GM19372 (cell line): ENCODE measurements at regions not wholly inside any gene's neighbourhood (a gene's known extent, or its start where the extent isn't known, plus 50 kb on each side); places are given as distances from the start of the nearest gene placed in this dataset.

Experiments used
- ATAC-seq: cut with Tn5 transposase; IDR thresholded peaks from one replicate; pipeline ENCODE4 v1.9.1; 2021; ENCODE audit warnings: mild to moderate bottlenecking, low read depth, moderate library complexity; ENCODE audit not compliant: unreplicated experiment

DNA sequence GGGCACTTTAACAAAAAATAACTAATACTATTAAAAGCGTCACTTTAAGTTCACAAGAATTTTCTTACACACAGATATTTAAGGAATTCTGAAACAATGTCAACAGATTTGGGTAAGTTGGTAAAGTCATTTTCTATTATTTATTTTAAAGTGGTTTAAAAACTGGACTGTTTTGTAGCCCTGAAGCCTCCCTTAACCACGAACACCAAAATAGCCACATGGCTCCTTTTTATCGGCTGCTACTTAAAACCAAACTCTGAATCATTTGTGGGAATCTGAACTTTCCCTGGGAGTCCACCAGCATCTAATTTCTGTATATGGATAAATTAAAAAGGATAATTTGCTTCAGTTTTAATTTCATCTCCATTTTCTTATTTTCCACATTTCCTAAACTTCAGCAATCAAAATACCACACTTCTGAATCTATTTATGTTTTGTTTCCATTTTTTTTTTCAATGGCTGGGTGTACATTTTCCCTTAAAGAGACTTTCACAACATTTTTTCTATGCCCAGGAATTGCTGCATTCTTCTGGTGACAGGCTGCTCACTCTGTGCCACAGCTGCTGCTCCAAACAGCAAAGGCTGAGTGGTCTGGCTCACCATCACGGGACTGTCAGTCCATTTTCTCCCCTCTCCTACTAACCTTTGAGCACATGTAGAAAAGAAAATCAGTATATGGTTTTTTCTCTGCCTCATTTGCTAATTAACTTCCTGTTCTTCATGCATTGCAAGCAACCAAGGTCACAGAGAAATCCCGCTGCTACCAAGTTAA is 255.5 kb upstream of the KCNJ16 start:
- ATAC-seq: no peak

DNA sequence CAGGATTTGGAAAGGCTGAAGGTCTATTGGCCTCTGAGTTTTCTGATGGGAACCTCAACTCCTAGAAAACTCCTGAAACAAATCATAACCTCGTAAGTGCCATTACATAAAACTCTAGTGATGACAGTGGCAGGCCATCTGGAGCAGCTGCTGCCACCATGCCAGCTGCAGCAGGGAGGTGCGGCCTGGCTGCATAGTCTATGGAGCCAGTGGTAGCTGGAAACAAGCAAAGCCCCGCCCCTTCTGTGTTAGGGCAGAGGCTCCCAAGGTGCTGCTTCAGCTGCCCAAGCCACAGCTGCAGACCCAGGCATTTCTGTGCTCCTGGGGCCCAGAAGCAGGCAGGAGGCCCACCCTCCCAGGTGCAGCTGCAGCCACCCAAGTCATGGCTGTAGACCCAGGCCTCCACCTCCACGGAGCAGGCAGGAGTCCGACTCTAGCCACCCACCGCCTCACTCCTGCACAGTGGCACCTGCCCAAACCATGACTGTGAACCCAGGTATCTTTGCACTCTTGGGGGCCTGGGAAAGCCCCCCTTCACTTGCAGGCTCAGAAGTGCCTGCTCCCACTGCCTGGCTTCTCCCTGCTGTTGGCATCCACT is 254.1 kb upstream of the KCNJ16 start:
- no peak for ATAC-seq

DNA sequence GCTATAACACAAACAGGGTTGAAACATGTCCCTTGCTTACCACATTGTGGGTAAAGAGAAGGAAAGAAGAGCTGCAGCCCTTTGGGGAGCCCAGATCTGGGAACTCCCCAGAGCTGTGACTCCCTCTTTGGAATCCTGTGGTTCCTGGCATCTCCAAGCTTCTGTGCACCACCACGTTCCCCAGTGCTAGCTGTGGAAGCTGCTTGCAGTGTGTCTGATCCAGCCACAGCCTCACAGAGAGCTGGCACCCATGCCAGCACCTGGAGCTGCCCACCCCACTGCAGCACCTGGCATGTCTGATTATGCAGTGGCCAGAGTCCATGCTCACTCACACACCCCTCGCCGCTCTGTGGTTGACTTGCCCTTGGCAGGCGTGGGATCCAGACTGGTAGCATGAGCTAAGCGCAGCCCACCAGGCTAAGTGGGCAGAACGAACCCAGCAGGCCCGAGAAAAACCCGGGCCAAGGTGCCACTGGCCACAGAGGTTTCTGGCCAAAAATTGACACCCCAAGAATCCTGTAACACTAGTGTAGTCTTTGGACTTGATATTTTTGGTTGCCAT is 252.6 kb upstream of the KCNJ16 start:
- no peak for ATAC-seq

DNA sequence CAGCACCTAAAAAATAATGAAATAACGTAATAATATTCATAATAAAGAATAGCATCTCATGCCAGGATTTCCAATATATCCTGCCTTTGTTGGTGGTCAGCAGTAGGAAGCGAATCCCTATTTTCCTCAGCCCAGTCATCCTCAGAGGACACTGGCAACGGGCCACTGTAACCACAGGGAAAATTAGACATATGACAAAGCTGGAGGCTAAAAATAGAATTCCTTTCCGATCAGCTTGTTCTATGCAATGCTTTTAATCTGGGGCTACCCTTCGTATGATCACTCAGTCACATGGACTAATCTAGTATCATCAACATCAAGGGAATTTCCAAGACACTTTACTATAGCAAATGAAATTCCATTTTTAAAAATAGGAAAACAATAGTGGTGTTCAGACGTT is 246.9 kb upstream of the KCNJ16 start:
- ATAC-seq: no peak

DNA sequence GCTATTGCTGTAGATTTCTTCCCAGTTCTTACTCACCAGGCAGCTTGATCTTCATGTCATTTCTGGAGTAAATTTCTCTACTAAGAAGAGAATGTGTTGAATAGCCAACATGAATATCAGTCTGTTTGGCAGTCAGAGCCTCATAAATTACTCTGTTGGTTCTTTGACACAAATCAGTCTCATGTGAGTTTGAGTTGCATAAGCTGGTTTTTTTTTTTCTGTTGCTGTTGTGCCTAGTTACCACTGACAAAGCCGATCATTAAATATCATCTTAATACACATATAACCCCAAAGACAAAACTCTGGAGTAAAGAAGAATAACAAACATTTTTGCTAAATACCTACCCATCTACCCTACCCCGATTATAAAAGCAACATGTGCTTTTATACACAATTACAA is 240.5 kb upstream of the KCNJ16 start:
- no peak for ATAC-seq

DNA sequence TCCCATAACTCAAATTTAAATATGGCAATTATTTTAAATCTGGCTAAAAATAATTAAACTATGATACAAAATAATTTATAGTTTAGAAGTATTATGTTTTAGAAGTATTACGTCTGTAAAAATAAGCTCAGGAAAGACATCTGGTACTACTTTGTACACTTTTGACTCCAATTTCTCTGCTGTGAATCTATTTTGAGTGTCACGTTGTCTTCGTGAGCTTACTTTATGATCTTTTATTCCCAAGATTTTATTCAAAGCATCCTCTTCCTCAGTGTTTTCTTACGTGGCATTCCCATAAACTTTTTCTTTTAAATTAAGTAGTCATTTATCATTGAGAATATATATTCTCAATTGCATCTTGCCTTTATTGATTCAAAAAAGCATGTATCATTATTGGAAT is 223.3 kb upstream of the KCNJ16 start:
- ATAC-seq: no peak

DNA sequence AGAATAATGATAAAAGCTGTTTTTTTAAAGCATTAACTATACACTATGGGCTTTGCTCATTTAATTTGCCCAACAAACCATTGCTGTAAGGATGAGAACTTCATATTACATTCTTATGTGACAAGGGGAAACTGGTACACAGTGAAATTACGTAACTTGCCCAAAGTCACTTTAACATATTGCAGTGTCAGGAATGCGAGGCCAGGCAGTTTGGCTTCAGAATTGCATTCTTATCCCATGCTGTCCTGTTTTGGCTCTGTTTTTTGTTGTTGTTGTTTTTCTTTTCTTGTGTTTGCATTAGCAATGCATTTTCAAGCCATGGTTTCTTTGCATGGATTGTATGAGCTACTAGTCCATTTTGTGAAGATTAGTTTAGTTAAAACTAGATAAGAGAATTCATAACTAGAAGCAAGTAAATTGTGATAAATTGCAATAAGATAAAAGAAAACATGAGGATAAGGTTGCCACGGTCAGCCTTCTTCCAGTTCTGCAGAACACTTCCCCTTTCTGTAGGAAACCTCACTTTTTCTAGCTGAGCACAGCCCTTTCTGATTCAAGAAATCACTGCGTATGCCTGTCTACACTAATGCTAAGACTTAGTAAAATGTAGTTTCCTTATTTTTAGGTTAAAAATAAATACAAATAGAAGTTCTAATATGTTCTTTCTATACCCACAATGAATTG is 221.3 kb upstream of the KCNJ16 start:
- ATAC-seq: no peak

DNA sequence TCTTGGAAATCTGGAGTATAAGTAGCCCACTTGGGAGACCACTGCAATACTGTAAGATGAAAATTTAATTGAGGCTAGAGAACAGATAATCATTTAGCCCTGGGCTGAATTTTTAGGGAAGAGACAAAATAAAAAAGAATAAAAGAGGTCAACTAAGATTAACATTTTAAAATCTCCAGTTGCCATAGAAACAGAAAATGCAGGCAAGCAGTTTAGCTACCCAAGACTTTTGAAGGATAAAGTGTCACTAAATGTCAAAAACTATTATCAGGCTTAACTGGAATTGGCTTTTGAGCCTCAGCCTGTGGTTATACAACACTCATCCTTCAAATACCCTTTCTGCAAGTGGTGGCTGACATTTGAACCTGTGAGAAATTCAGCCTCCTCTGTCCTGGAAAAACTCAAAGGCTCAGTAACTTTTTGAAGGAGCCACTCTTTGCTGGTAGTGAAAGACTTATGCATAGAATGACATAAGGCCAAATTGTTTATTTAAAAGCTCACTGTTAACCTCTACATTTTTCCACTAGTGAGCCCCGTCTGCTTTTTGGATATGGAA is 220.7 kb upstream of the KCNJ16 start:
- ATAC-seq: no peak

DNA sequence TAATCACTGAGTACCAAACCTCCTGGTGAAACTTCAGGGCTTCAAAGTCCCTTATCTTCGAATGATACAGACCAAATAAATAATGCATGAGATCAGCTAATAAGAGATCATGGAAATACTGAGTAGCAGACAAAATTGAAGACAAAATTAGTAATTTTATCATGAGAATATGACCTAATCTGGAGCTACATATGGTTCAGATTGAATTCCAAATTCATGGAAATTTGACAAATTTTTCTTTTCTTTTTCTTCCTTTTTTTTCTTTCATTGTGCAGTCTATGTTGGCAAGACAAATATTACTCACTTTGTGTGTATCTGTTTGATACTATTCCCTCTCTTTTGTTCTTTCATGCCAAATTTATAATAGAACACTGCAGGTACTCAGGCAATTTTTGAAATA is 218.1 kb upstream of the KCNJ16 start:
- ATAC-seq: no peak

DNA sequence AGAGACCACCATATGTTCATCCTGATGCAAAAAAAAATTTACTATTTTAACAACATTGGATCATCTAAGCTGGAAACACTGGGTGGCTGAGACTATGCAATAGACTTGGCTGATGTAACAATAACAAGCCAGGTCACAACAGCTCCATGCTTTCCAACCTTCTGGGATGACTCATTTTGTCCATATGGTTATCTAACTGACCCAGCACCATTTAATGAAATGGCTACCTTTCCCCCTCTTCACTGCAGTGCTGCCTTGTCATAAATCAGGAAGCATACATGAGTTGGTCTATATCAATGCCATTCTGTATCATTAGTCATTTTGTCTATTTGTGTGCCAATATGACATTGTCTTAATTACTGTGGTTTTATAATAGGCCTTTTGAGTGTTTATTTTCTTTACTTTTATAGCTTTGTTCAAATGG is 217.6 kb upstream of the KCNJ16 start:
- ATAC-seq: no peak

DNA sequence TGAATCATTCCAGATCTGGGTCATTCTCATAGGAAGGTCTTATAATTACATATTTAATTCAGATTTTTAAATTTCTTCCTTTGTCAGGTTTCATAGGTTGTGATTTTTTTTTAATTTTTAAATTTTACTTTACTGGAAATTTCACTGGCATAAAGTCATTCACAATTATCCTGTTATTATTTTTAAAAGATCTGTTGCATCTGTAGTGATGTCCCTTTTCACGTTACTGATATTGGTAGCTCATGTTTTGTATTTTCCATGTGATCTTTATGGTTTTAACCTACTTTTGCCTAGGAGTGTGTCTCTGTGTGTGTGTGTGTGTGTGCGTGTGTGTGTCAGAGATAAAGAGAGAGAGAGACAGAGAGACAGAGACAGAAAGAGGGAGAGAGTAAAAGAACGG is 216.6 kb upstream of the KCNJ16 start:
- ATAC-seq: no peak

DNA sequence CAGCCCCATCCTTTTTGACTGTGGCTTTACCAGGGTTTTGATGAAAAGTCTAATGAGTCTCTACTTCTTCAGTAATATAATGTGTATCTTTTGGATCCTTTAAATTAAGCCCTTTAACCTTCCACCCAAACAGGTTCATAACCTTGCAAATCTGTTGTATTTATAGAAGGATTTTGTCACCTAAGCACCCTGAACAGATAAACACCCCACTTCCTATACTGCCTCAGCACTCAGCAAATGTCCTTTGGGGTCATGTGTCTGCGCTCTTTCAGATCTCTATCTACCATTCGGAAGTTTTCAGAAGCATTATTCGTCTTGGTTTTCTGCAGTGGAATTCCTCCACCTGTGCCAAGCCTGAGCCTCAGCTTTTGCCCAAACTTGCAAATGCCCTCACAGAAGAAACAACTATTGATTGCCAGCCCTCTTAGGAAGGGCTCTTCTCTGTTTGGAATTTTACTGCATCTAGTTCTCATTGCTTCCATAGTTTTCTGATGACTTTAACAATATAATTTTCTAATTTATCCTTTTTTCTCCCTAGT is 214.8 kb upstream of the KCNJ16 start:
- no peak for ATAC-seq

DNA sequence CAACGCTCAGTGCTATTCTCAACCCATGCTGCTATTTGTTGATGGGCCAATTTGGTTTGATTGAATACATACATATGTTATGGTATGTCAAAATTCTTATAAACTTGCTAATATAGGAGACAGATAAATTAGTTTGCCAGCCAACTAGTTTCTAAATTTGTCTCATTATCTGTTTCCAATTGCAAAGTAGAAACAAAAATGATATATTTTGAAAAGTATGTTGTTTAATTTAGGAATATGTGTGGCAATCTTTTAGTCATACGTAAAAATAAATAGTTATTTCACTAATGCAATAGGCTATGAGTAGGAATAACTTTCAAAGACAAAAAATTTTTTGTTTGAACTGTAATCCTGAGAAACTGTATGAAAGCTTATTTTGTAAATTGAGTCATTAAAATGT is 210.6 kb upstream of the KCNJ16 start:
- ATAC-seq: no peak

DNA sequence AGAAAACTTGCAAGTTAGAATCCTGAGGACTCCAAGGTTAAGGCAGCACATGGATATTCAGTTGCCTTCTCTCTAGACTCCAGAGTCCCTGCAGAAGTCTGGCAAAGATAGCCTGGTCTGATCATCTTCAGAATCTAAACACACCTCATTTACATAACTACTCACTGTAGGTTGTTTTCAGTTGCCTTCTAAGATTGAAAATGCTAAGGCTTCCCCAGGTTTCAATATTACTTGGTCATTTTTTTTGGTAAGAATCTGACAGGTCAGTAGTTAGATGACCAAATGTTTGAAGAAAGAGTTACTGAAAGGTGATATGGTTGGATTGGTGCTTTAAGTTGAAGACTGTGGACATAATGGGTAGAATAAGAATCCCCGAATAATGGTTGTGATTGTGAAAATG is 205.4 kb upstream of the KCNJ16 start:
- ATAC-seq: no peak

DNA sequence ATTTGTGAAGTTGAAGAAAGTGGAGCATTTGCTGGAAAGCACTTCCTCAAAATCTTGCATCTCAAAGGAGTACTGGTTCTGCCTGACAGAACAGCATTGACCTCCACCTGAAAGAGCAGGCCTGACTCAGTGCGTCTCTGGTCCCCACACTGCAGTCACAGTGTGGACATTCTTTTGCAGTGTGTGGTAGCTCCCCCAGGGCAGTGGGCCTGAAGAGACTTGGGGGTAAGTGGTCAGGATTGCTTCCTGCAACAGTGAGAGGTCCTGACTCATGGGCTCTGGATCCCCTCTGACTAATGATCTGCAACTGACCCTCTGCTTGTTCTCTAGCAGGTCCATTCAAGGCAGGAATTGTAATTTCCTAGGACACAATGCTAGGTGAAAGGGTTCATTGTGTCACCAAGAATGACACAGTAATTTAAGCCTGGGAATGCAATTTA is 204.9 kb upstream of the KCNJ16 start:
- no peak for ATAC-seq

DNA sequence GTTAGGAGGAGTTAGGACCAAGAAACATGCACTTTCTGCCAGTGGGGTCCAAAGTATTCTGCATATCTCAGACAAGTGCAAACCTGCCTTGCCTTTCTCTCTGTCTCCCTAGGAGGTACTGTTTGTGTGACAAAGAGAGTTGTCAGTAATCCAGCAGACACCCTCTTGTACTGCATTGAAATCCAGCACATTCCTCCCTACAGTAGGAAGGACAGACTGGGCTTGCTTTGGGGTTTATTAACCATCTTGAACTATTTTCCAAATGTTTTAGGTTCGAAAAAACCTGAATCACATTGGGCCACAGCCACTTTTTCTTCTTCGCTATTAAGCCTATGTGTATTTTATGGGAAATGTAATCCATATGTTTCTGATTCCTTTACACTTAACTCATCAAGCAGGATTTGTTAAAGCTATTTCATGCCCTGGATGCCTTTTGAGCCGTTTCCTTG is 204.2 kb upstream of the KCNJ16 start:
- no peak for ATAC-seq

DNA sequence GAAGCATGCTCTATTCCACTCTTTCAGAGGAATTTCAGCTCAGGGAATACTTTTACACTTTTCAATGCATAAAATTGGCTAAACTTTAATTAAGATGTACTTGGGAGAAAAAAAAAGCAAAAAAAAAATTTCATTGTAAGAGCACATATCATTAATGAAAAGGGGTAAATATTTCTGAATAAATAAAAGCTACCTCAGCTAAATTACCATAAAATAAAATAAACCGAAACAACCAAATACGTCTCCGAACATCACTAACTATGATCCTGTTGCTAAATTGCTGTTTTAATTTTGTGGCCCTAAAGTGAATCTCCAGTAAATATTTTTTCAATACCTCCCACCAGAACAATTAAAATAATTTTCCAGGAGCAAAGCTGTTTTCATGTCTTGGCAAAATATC is 203.7 kb upstream of the KCNJ16 start:
- ATAC-seq: no peak

DNA sequence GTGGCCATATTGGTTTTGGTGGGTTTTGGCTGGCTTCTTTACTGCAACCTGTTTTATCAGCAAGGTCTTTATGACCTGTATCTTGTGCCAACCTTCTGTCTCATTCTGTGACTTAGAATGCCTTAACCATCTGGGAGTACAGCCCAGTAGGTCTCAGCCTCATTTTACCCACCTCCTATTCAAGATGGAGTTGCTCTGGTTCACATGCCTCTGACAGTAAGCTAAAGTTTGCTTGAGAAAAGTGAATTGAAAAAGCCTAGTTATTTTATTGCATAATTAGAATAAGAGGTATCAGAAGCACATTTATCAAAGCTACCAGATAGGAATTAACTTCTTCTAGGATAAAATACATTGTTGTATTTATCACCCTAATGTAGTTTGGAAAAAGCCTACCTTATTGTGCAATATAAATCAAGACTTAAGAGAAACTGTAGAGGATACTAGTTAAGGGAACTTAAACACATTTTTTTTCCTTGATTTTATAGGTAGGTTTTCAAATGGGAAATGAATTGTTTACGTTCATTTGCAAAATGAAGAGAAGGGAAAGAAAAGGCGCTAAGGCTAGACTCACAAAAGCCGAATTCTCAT is 202.3 kb upstream of the KCNJ16 start:
- ATAC-seq: no peak

DNA sequence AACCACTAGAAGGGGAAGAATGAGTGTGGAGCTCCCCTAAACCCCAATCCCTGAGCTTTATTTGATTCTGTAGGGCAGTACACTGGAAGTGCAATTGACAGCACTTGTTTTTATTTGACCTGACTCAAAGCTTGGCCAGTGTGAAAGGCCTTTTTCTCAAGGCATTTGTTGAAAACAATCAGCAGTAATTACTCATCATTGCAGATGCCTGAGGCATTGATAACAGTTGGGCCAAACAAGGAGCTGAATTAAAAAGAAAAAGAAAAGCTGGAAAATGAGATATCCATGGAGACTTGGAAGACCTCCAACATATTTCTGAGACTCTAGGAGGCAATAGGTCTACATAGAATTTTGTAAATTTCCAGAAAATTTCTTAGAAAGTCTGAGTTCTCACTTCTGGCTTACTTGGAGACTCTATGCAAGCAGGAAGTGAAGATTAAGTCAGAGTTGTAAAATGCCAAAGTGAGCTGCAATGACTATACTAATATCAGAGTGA is 200.8 kb upstream of the KCNJ16 start:
- ATAC-seq: no peak

DNA sequence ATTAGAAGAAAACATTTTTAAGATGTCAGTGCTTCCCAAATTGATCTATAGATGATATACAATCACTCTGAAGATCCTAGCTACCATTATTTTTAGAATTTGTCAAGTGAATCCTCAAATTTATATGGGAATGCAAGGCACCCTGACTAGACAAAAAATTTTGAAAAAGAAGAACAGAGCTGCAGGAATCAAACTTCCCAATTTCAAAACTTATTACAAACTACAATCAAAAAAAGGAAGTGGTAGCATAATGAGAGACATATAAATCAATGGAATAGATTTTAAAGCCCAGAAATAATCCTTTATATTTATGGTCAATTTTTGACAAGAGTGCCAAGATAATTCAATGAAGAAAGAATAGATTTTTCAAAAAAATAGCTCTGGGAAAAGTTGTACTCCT is 198.3 kb upstream of the KCNJ16 start:
- no peak for ATAC-seq
